WERI-Rb-1 (cell line): ENCODE measurements at regions not wholly inside any gene's neighbourhood (a gene's known extent, or its start where the extent isn't known, plus 50 kb on each side); places are given as distances from the start of the nearest gene placed in this dataset.

Source experiments
- DNase-seq: peaks from one replicate; pipeline ENCODE4 v3.0.0-alpha.2; 2020
- H3K27ac ChIP-seq: fragments of 250-450 bp; sonication (Bioruptor Pico); 2 replicates; pipeline ENCODE4 v1.5.1; 2020; ENCODE audit warnings: mild to moderate bottlenecking, moderate library complexity
- H3K27me3 ChIP-seq: fragments of 250-450 bp; sonication (Bioruptor Pico); 2 replicates; pipeline ENCODE4 v1.5.1; 2021; ENCODE audit warnings: mild to moderate bottlenecking, low read depth, moderate library complexity; ENCODE audit not compliant: insufficient read depth, severe bottlenecking
- H3K36me3 ChIP-seq: fragments of 250-450 bp; sonication (Bioruptor Pico); 2 replicates; pipeline ENCODE4 v1.5.1; 2020; ENCODE audit warnings: mild to moderate bottlenecking, moderate library complexity
- H3K4me3 ChIP-seq: 2 replicates; pipeline ENCODE4 v1.5.1; 2011; ENCODE audit warnings: low read depth, mild to moderate bottlenecking, control low read depth, low read length
- H3K9me3 ChIP-seq: fragments of 250-450 bp; sonication (Bioruptor Pico); 2 replicates; pipeline ENCODE4 v1.5.1; 2021; ENCODE audit warnings: mild to moderate bottlenecking, moderate library complexity; ENCODE audit not compliant: severe bottlenecking
- CTCF ChIP-seq: IDR thresholded peaks from 2 replicates; pipeline ENCODE4 v1.5.1; 2011; ENCODE audit warnings: low read depth, mild to moderate bottlenecking, control low read depth, inconsistent platforms, low read length

- Histone ChIP-seq H3K27ac (no peak overlapping the region), H3K27me3 (no peaks in the 10 kb centered on the region), H3K36me3 (no peaks in the 10 kb centered on the region), H3K9me3 (no peaks in the 10 kb centered on the region), H3K4me3 (no peak overlapping the region)
- no peak for TF ChIP-seq CTCF
- no peak for DNase-seq
Observed at GRCh38 chr1:56297208-56297607, 282.2 kb downstream of the PLPP3 start.

GRCh38 chr1:56295949-56296929 is 283.1 kb downstream of the PLPP3 start:
- no peak for DNase-seq
- Histone ChIP-seq H3K9me3 (no peaks in the 10 kb centered on the region), H3K27me3 (no peaks in the 10 kb centered on the region), H3K4me3 (no peak overlapping the region), H3K36me3 (no peaks in the 10 kb centered on the region), H3K27ac (no peak overlapping the region)
- no peak for TF ChIP-seq CTCF

GRCh38 chr1:56291374-56291919 is 287.9 kb downstream of the PLPP3 start:
- no peak overlapping the region for H3K4me3 ChIP-seq
- no peaks in the 10 kb centered on the region for H3K27me3 ChIP-seq
- H3K9me3 ChIP-seq = no peaks in the 10 kb centered on the region
- H3K36me3 ChIP-seq = no peaks in the 10 kb centered on the region
- H3K27ac ChIP-seq = no peak overlapping the region
- DNase-seq = no peak
- no peak for TF ChIP-seq CTCF

- H3K36me3 ChIP-seq = no peaks in the 10 kb centered on the region
- TF ChIP-seq CTCF = no peak
- H3K27ac ChIP-seq = no peak overlapping the region
Observed at GRCh38 chr1:56289260-56289659, 290.1 kb downstream of the PLPP3 start.

GRCh38 chr1:56287721-56288120 is 291.6 kb downstream of the PLPP3 start:
- H3K36me3 ChIP-seq = no peaks in the 10 kb centered on the region
- H3K4me3 ChIP-seq = no peak overlapping the region
- DNase-seq = no peak
- H3K27ac ChIP-seq = no peak overlapping the region
- H3K9me3 ChIP-seq = no peaks in the 10 kb centered on the region
- no peak for TF ChIP-seq CTCF
- no peaks in the 10 kb centered on the region for H3K27me3 ChIP-seq

More at GRCh38 chr1:56289260-56289659, 290.1 kb downstream of the PLPP3 start:
- H3K4me3 ChIP-seq = no peak overlapping the region
- H3K9me3 ChIP-seq = no peaks in the 10 kb centered on the region
- H3K27me3 ChIP-seq = no peaks in the 10 kb centered on the region
- DNase-seq = no peak
